Kidney (tissue), 13 donors: ENCODE measurements at regions not wholly inside any gene's neighbourhood (a gene's known extent, or its start where the extent isn't known, plus 50 kb on each side); places are given as distances from the start of the nearest gene placed in this dataset.

Experiments used
- DNase-seq, 5 donors: peaks; one replicate each; pipeline ENCODE4 v3.0.0-alpha.2; 2013 to 2020
- FAIRE-seq: peaks from 2 replicates; lab custom pipeline; 2012; peaks lifted over from hg19 to GRCh38; lab: Jason Lieb, UNC
- H3K27ac ChIP-seq, 2 donors: one replicate each; pipeline ENCODE4 v1.7.0; 2013; ENCODE audit warnings: low read depth in 2 of 2, low read length in 2 of 2, inconsistent platforms in 1 of 2
- H3K27me3 ChIP-seq: one replicate; pipeline ENCODE4 v1.7.1; 2013; ENCODE audit warnings: low read length, inconsistent platforms; ENCODE audit not compliant: control insufficient read depth, insufficient read depth
- H3K36me3 ChIP-seq, 3 donors: one replicate each; pipeline versions ENCODE4 v1.7.0 to v1.7.1; 2013; ENCODE audit warnings: low read length in 3 of 3, control low read depth in 1 of 3, inconsistent platforms in 1 of 3; ENCODE audit not compliant: insufficient read depth in 3 of 3, control insufficient read depth in 2 of 3
- H3K4me1 ChIP-seq, 3 donors: one replicate each; pipeline versions ENCODE4 v1.7.0 to v1.7.1; 2013; ENCODE audit warnings: low read length in 3 of 3, inconsistent platforms in 1 of 3, low read depth in 1 of 3; ENCODE audit not compliant: control insufficient read depth in 2 of 3, insufficient read depth in 2 of 3
- H3K4me3 ChIP-seq, 3 donors: one replicate each; pipeline versions ENCODE4 v1.7.0 to v1.8.1; 2013; ENCODE audit warnings: low read length in 3 of 3, control low read depth in 1 of 3, inconsistent platforms in 1 of 3
- H3K9ac ChIP-seq, 3 donors: one replicate each; pipeline versions ENCODE4 v1.7.0 to v1.7.1; 2013; ENCODE audit warnings: low read length in 3 of 3, control low read depth in 1 of 3, inconsistent platforms in 1 of 3
- H3K9me3 ChIP-seq, 3 donors: one replicate each; pipeline versions ENCODE4 v1.7.0 to v1.7.1; 2013; ENCODE audit warnings: low read length in 3 of 3, control low read depth in 1 of 3, inconsistent platforms in 1 of 3; ENCODE audit not compliant: control insufficient read depth in 2 of 3, insufficient read depth in 1 of 3
- CTCF ChIP-seq: IDR thresholded peaks from 3 replicates; pipeline ENCODE4 v1.5.1; 2012; ENCODE audit warnings: mild to moderate bottlenecking, moderate library complexity, borderline replicate concordance; ENCODE audit not compliant: insufficient read depth; ENCODE audit errors: extremely low read depth
- intact Hi-C: fragments of 100-400 bp; cut with DNase I; formaldehyde crosslinking; loops from one replicate; pipeline ENCODE4 v1.11.1; 2022
- donor health status: control.
- donor health status: control.
- donor health status: control.
- donor health status: control.
- donor health status: control.
- donor health status: DM: yes; HTN: yes; CAD: no.
- donor health status: Normal renal cell carcinoma (clear cell type).

- FAIRE-seq (no peak), DNase-seq (no peak)
- no peaks in the 10 kb centered on the region for H3K36me3 ChIP-seq
- intact Hi-C loops: no loop called here
- no peaks in the 10 kb centered on the region for H3K4me1 ChIP-seq
- no peaks in the 10 kb centered on the region for H3K27me3 ChIP-seq
- H3K9me3 ChIP-seq: peaks cover 0 to 6% (median 0%) of the 10 kb centered on the region in 3 donors
- H3K4me3 ChIP-seq: no peak overlapping the region
- H3K9ac ChIP-seq: no peak overlapping the region
- no peak for TF ChIP-seq CTCF
- no peak overlapping the region for H3K27ac ChIP-seq
Observed at GRCh38 chr5:144788556-144788955, 617.9 kb downstream of the KCTD16 start.

- H3K4me1 ChIP-seq: no peaks in the 10 kb centered on the region
- H3K4me3 ChIP-seq: no peak overlapping the region
- TF ChIP-seq CTCF: no peak
- H3K27ac ChIP-seq: no peak overlapping the region
- no peak for FAIRE-seq
- no peaks in the 10 kb centered on the region for H3K36me3 ChIP-seq
- H3K9ac ChIP-seq: no peak overlapping the region
- peaks cover 0 to 6% (median 0%) of the 10 kb centered on the region in 3 donors for H3K9me3 ChIP-seq
- H3K27me3 ChIP-seq: no peaks in the 10 kb centered on the region
- intact Hi-C loops: no loop called here
- no peak for DNase-seq
Observed at GRCh38 chr5:144788046-144788445, 617.4 kb downstream of the KCTD16 start.

- H3K4me3 ChIP-seq: no peak overlapping the region
- FAIRE-seq: no peak
- no peak overlapping the region for H3K9ac ChIP-seq
- no peak overlapping the region for H3K27ac ChIP-seq
- H3K36me3 ChIP-seq: no peaks in the 10 kb centered on the region
- H3K27me3 ChIP-seq: no peaks in the 10 kb centered on the region
- intact Hi-C loops: no loop called here
- H3K9me3 ChIP-seq: no peaks in the 10 kb centered on the region
- no peak for DNase-seq
- TF ChIP-seq CTCF: no peak
- no peaks in the 10 kb centered on the region for H3K4me1 ChIP-seq
Observed at GRCh38 chr5:144779368-144779767, 608.7 kb downstream of the KCTD16 start.

GRCh38 chr5:144778561-144778960 lies 607.9 kb downstream of the KCTD16 start:
- no peak overlapping the region for H3K4me3 ChIP-seq
- TF ChIP-seq CTCF: no peak
- intact Hi-C loops: no loop called here

More at GRCh38 chr5:144778561-144778960, 607.9 kb downstream of the KCTD16 start:
- Histone ChIP-seq H3K36me3 (no peaks in the 10 kb centered on the region), H3K27me3 (no peaks in the 10 kb centered on the region), H3K4me1 (no peaks in the 10 kb centered on the region), H3K9ac (no peak overlapping the region), H3K9me3 (no peaks in the 10 kb centered on the region), H3K27ac (no peak overlapping the region)
- FAIRE-seq: no peak
- no peak for DNase-seq
